ENCODE measurements at regions not wholly inside any gene's neighbourhood (a gene's known extent, or its start where the extent isn't known, plus 50 kb on each side); places are given as distances from the start of the nearest gene placed in this dataset.
A peak's percentile ranks its signal among the peaks of the same experiment; 100 is the strongest.

DNA sequence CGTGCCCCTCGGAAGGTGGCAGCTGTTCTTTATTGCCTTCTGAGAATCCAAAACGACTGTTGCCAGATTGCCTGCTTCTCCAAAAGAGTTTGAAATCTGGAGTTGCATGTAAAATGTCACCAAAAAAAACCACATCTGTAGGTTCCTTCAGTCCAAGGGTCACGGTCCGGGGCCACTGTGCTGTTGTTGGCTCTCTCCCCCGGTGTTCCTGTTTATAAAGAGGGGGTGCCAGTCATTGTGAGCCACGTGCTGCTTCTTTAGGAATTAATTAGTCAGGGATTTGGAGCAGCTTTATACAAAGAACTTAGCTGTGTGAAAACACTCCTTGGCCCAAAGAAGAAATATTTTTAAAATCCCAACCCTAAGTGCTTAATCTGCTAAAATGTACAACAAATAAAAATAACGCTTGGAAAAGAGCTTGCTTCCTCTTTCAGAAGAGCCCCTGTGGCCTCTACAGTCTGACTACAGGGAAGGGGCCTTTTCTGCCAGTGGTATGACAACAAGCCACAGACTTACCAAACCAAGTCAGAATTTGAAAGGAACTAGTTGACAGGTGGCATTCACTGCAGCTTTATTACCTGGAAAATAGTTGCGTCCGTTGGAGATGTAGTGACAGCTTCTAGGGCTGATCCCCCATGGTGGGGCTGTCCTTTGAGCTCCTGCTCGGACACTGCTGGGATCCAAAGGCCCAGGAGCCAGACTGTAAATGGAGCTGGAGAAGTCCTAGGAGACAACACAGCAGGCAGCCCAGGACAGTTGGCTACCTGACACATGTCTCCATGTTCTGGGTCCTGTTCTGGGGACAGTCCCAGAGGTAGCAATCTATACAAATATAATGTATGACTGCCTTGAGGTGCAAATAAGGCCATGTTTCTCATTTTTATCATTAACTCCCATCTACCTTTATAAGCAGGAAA, 84.5 kb upstream of the SLC1A4 start (continued):
- TF ChIP-seq, protein P1, sequence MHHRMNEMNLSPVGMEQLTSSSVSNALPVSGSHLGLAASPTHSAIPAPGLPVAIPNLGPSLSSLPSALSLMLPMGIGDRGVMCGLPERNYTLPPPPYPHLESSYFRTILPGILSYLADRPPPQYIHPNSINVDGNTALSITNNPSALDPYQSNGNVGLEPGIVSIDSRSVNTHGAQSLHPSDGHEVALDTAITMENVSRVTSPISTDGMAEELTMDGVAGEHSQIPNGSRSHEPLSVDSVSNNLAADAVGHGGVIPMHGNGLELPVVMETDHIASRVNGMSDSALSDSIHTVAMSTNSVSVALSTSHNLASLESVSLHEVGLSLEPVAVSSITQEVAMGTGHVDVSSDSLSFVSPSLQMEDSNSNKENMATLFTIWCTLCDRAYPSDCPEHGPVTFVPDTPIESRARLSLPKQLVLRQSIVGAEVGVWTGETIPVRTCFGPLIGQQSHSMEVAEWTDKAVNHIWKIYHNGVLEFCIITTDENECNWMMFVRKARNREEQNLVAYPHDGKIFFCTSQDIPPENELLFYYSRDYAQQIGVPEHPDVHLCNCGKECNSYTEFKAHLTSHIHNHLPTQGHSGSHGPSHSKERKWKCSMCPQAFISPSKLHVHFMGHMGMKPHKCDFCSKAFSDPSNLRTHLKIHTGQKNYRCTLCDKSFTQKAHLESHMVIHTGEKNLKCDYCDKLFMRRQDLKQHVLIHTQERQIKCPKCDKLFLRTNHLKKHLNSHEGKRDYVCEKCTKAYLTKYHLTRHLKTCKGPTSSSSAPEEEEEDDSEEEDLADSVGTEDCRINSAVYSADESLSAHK (CRISPR knock-in tag; IDR thresholded peaks at IDR 0.05; ENCODE audit: borderline replicate concordance): no peak
- TF ChIP-seq, protein P2, sequence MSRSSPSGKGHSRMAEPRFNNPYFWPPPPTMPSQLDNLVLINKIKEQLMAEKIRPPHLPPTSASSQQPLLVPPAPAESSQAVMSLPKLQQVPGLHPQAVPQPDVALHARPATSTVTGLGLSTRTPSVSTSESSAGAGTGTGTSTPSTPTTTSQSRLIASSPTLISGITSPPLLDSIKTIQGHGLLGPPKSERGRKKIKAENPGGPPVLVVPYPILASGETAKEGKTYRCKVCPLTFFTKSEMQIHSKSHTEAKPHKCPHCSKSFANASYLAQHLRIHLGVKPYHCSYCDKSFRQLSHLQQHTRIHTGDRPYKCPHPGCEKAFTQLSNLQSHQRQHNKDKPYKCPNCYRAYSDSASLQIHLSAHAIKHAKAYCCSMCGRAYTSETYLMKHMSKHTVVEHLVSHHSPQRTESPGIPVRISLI (CRISPR knock-in tag; IDR thresholded peaks at IDR 0.05; ENCODE audit: borderline replicate concordance): peak; percentile 40; the same call in 1 of the 2 replicates
- TF ChIP-seq ZNF205 (CRISPR knock-in tag; IDR thresholded peaks at IDR 0.05): peak; percentile 87
- TF ChIP-seq, protein P3, sequence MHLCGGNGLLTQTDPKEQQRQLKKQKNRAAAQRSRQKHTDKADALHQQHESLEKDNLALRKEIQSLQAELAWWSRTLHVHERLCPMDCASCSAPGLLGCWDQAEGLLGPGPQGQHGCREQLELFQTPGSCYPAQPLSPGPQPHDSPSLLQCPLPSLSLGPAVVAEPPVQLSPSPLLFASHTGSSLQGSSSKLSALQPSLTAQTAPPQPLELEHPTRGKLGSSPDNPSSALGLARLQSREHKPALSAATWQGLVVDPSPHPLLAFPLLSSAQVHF (CRISPR knock-in tag; IDR thresholded peaks at IDR 0.05): no peak
- TF ChIP-seq, protein P4, sequence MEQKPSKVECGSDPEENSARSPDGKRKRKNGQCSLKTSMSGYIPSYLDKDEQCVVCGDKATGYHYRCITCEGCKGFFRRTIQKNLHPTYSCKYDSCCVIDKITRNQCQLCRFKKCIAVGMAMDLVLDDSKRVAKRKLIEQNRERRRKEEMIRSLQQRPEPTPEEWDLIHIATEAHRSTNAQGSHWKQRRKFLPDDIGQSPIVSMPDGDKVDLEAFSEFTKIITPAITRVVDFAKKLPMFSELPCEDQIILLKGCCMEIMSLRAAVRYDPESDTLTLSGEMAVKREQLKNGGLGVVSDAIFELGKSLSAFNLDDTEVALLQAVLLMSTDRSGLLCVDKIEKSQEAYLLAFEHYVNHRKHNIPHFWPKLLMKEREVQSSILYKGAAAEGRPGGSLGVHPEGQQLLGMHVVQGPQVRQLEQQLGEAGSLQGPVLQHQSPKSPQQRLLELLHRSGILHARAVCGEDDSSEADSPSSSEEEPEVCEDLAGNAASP (CRISPR knock-in tag; IDR thresholded peaks at IDR 0.05; ENCODE audit: borderline replicate concordance): no peak
- TF ChIP-seq, protein P5, sequence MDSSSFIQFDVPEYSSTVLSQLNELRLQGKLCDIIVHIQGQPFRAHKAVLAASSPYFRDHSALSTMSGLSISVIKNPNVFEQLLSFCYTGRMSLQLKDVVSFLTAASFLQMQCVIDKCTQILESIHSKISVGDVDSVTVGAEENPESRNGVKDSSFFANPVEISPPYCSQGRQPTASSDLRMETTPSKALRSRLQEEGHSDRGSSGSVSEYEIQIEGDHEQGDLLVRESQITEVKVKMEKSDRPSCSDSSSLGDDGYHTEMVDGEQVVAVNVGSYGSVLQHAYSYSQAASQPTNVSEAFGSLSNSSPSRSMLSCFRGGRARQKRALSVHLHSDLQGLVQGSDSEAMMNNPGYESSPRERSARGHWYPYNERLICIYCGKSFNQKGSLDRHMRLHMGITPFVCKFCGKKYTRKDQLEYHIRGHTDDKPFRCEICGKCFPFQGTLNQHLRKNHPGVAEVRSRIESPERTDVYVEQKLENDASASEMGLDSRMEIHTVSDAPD (CRISPR knock-in tag; IDR thresholded peaks at IDR 0.05): 0 out of 2 replicates have a peak, but pooled peaks have one; percentile 71
- TF ChIP-seq FOXM1 (CRISPR knock-in tag; IDR thresholded peaks at IDR 0.05): no peak
- TF ChIP-seq, protein P6, sequence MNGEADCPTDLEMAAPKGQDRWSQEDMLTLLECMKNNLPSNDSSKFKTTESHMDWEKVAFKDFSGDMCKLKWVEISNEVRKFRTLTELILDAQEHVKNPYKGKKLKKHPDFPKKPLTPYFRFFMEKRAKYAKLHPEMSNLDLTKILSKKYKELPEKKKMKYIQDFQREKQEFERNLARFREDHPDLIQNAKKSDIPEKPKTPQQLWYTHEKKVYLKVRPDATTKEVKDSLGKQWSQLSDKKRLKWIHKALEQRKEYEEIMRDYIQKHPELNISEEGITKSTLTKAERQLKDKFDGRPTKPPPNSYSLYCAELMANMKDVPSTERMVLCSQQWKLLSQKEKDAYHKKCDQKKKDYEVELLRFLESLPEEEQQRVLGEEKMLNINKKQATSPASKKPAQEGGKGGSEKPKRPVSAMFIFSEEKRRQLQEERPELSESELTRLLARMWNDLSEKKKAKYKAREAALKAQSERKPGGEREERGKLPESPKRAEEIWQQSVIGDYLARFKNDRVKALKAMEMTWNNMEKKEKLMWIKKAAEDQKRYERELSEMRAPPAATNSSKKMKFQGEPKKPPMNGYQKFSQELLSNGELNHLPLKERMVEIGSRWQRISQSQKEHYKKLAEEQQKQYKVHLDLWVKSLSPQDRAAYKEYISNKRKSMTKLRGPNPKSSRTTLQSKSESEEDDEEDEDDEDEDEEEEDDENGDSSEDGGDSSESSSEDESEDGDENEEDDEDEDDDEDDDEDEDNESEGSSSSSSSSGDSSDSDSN (CRISPR knock-in tag; IDR thresholded peaks at IDR 0.05): no peak

Measured in HepG2 (cell line).